WTC11 (cell line): ENCODE measurements at regions not wholly inside any gene's neighbourhood (a gene's known extent, or its start where the extent isn't known, plus 50 kb on each side); places are given as distances from the start of the nearest gene placed in this dataset.

Experiments
- ATAC-seq: fragments of 200-7000 bp; cut with Tn5 transposase; 2 replicates; pipeline ENCODE4 v1.10.0; 2021; ENCODE audit warnings: mild to moderate bottlenecking, moderate library complexity
- CTCF ChIA-PET: fragments of 300-600 bp; sonication (Branson Sonifier 250); formaldehyde crosslinking; loops from one replicate; lab custom pipeline; 2021; ENCODE audit warnings: antibody characterized with exemption; lab: Charles Lee
- POLR2A ChIA-PET: fragments of 350-600 bp; sonication (Branson Sonifier 250); formaldehyde crosslinking; loops from one replicate; lab custom pipeline; 2021; ENCODE audit warnings: antibody characterized with exemption; lab: Charles Lee
- DNase-seq: peaks from one replicate; pipeline ENCODE4 v3.0.0; 2021; ENCODE audit warnings: low spot score
- H3K27ac Mint-ChIP-seq: 2 replicates; pipeline ENCODE4 v1.8.0; 2021; ENCODE audit warnings: mixed read lengths
- H3K27me3 Mint-ChIP-seq: 2 replicates; pipeline ENCODE4 v1.8.0; 2021; ENCODE audit warnings: low read depth, mild to moderate bottlenecking, moderate library complexity, mixed read lengths
- H3K36me3 Mint-ChIP-seq: 2 replicates; pipeline ENCODE4 v1.8.0; 2021; ENCODE audit warnings: mixed read lengths
- H3K4me1 Mint-ChIP-seq: 2 replicates; pipeline ENCODE4 v1.8.0; 2022; ENCODE audit warnings: mixed read lengths
- H3K4me3 Mint-ChIP-seq: 2 replicates; pipeline ENCODE4 v1.8.0; 2021; ENCODE audit warnings: mild to moderate bottlenecking, moderate library complexity, mixed read lengths
- H3K9me3 Mint-ChIP-seq: 2 replicates; pipeline ENCODE4 v1.8.0; 2021; ENCODE audit warnings: mixed read lengths
- ATF1 ChIP-seq: sonication (generic); formaldehyde crosslinking; IDR thresholded peaks from 2 replicates; pipeline ENCODE4 v1.8.1; 2023; ENCODE audit warnings: mild to moderate bottlenecking, moderate library complexity, missing genetic modification reagents
- EMX1 ChIP-seq: fragments of 250-450 bp; sonication (Bioruptor Pico); IDR thresholded peaks from 2 replicates; pipeline ENCODE4 v1.8.0; 2021; ENCODE audit warnings: mild to moderate bottlenecking
- ESRRA ChIP-seq: sonication (generic); formaldehyde crosslinking; IDR thresholded peaks from 2 replicates; pipeline ENCODE4 v1.8.1; 2022; ENCODE audit warnings: mild to moderate bottlenecking, missing genetic modification reagents, borderline replicate concordance
- FOXP1 ChIP-seq: sonication (generic); formaldehyde crosslinking; IDR thresholded peaks from 2 replicates; pipeline ENCODE4 v1.8.0; 2022; ENCODE audit warnings: missing genetic modification reagents, mild to moderate bottlenecking, moderate library complexity, borderline replicate concordance
- GABPB1 ChIP-seq: sonication (generic); formaldehyde crosslinking; IDR thresholded peaks from 2 replicates; pipeline ENCODE4 v1.8.1; 2023; ENCODE audit warnings: mild to moderate bottlenecking, missing genetic modification reagents
- HMGA2 ChIP-seq: fragments of 250-450 bp; sonication (Bioruptor Pico); IDR thresholded peaks from 2 replicates; pipeline ENCODE4 v1.4.0; 2021; ENCODE audit warnings: mild to moderate bottlenecking, moderate library complexity
- NFE2L1 ChIP-seq: sonication (generic); formaldehyde crosslinking; IDR thresholded peaks from 2 replicates; pipeline ENCODE4 v1.8.1; 2023; ENCODE audit warnings: missing genetic modification reagents
- NR1H2 ChIP-seq: sonication (generic); formaldehyde crosslinking; IDR thresholded peaks from 2 replicates; pipeline ENCODE4 v1.9.0; 2021; ENCODE audit warnings: mild to moderate bottlenecking, moderate library complexity, missing genetic modification reagents
- RELA ChIP-seq: sonication (generic); formaldehyde crosslinking; IDR thresholded peaks from 2 replicates; pipeline ENCODE4 v1.8.1; 2022; ENCODE audit warnings: missing genetic modification reagents, mild to moderate bottlenecking, borderline replicate concordance
- SOX15 ChIP-seq: fragments of 250-450 bp; sonication (Bioruptor Pico); IDR thresholded peaks from 2 replicates; pipeline ENCODE4 v1.9.0; 2021; ENCODE audit warnings: mild to moderate bottlenecking
- TEAD4 ChIP-seq: sonication (generic); formaldehyde crosslinking; IDR thresholded peaks from 2 replicates; pipeline ENCODE4 v1.8.0; 2022; ENCODE audit warnings: mild to moderate bottlenecking, missing genetic modification reagents
- TP53 ChIP-seq: sonication (generic); formaldehyde crosslinking; IDR thresholded peaks from 2 replicates; pipeline ENCODE4 v1.8.1; 2023; ENCODE audit warnings: mild to moderate bottlenecking, missing genetic modification reagents
- ZBTB21 ChIP-seq: sonication (generic); formaldehyde crosslinking; IDR thresholded peaks from 2 replicates; pipeline ENCODE4 v1.8.1; 2023; ENCODE audit warnings: mild to moderate bottlenecking, missing genetic modification reagents, borderline replicate concordance
- ZNF396 ChIP-seq: fragments of 250-450 bp; sonication (Bioruptor Pico); IDR thresholded peaks from 2 replicates; pipeline ENCODE4 v1.8.0; 2021; ENCODE audit warnings: mild to moderate bottlenecking, moderate library complexity, borderline replicate concordance
- TF ChIP-seq, protein P1 (sequence below): sonication (generic); formaldehyde crosslinking; IDR thresholded peaks from 2 replicates; pipeline ENCODE4 v1.8.0; 2023; ENCODE audit warnings: mild to moderate bottlenecking, missing genetic modification reagents
- TF ChIP-seq, protein P2 (sequence below): sonication (generic); formaldehyde crosslinking; IDR thresholded peaks from 2 replicates; pipeline ENCODE4 v1.8.1; 2022; ENCODE audit warnings: low read depth, missing genetic modification reagents, borderline replicate concordance
- TF ChIP-seq, protein P3 (sequence below): fragments of 250-450 bp; sonication (Bioruptor Pico); IDR thresholded peaks from 2 replicates; pipeline ENCODE4 v1.9.0; 2021; ENCODE audit warnings: moderate library complexity, mild to moderate bottlenecking, inconsistent platforms, borderline replicate concordance
- TF ChIP-seq, protein P4 (sequence below): sonication (generic); formaldehyde crosslinking; IDR thresholded peaks from 2 replicates; pipeline ENCODE4 v1.8.0; 2022; ENCODE audit warnings: mild to moderate bottlenecking, missing genetic modification reagents
- TF ChIP-seq, protein P5 (sequence below): sonication (generic); formaldehyde crosslinking; IDR thresholded peaks from 2 replicates; pipeline ENCODE4 v1.8.0; 2023; ENCODE audit warnings: missing genetic modification reagents

DNA sequence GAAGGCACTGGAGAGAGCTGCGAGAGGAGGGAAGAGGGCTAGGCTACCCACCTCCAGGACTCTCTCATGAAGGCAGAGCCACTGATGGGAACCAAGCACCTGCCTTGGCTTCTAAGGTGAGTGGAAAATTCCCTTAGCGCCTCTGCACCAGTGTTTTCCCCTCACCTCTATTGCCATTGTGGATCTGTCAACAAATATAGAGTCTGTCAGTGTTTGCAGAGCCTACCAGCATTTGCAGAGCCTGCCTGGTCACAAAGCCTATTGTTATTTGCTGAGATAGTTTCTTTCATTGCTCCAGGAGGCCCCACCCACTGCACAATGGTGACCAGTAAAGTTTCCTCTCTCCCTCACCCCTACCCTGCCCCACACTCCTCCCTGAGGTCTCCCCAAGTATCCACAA is 141.9 kb downstream of the MRPL14 start (continued):
- TF ChIP-seq, protein P1, sequence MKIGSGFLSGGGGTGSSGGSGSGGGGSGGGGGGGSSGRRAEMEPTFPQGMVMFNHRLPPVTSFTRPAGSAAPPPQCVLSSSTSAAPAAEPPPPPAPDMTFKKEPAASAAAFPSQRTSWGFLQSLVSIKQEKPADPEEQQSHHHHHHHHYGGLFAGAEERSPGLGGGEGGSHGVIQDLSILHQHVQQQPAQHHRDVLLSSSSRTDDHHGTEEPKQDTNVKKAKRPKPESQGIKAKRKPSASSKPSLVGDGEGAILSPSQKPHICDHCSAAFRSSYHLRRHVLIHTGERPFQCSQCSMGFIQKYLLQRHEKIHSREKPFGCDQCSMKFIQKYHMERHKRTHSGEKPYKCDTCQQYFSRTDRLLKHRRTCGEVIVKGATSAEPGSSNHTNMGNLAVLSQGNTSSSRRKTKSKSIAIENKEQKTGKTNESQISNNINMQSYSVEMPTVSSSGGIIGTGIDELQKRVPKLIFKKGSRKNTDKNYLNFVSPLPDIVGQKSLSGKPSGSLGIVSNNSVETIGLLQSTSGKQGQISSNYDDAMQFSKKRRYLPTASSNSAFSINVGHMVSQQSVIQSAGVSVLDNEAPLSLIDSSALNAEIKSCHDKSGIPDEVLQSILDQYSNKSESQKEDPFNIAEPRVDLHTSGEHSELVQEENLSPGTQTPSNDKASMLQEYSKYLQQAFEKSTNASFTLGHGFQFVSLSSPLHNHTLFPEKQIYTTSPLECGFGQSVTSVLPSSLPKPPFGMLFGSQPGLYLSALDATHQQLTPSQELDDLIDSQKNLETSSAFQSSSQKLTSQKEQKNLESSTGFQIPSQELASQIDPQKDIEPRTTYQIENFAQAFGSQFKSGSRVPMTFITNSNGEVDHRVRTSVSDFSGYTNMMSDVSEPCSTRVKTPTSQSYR, result no peak
- TF ChIP-seq, all 79 proteins: peak for 0

DNA sequence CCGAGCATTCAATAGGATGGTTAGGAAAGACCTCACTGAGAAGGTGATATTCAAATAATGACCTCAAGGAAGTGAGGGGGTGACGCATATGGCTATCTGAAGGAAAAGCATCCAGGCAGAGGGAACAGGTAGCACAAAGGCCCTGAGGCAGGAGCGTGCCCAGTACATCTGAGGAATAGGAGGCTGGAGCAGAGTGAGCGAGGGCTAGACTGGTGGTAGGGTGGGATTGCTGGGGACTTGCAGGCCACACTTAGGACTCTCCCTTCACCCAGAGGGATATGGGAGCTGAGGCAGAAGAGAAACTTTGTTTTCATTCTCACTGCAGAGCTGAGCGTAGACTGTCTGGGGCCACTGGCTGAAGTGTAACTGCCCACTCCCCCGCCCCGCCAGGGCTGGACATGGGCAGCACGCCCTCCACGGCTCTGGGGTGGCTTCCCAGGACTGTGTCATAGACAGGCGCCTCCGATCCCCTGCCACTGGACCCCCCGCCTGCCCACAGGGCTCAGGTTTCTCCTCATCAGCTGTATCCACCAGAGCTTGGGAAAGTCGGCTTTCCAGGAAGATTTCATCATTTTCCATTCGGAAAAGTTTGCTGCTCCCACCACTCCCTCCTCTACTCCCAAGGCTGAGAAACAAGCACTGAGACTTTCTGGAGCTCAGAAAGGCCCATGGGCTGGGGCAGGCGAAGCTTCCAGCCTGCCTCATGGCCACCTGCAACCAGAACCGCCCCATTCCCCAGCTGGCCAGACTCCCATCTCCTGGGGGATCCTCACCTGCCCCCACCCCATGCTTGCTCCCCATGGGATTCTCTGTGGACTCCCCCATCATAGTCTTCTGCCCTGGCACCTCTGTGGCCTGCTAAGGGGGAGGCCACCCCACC is 142.6 kb downstream of the MRPL14 start:
- Mint-ChIP-seq H3K27ac (no peak overlapping the region), H3K9me3 (no peaks in the 10 kb centered on the region), H3K4me3 (no peak overlapping the region), H3K27me3 (no peaks in the 10 kb centered on the region; the same call in 1 of the 2 replicates), H3K4me1 (peaks cover 19% of the 10 kb centered on the region)
- CTCF ChIA-PET, result interaction anchor here (1.2 to 2.5 kb wide), 2 partner anchors 10 to 78 kb away, joined by 3 to 5 read pairs; no protein-coding TSS in a partner anchor
- POLR2A ChIA-PET, result no interaction called here
- no peak for ATAC-seq
- TF ChIP-seq NR1H2 (CRISPR knock-in tag) (no peak), TEAD4 (CRISPR knock-in tag) (no peak), GABPB1 (CRISPR knock-in tag) (0 out of 2 replicates have a peak, but pooled peaks have one; percentile 16), TP53 (CRISPR knock-in tag) (no peak)
- TF ChIP-seq, protein P1, result no peak
- TF ChIP-seq, all 79 proteins: peak for 1
- no peaks in the 10 kb centered on the region for H3K36me3 Mint-ChIP-seq
- no peak for DNase-seq

DNA sequence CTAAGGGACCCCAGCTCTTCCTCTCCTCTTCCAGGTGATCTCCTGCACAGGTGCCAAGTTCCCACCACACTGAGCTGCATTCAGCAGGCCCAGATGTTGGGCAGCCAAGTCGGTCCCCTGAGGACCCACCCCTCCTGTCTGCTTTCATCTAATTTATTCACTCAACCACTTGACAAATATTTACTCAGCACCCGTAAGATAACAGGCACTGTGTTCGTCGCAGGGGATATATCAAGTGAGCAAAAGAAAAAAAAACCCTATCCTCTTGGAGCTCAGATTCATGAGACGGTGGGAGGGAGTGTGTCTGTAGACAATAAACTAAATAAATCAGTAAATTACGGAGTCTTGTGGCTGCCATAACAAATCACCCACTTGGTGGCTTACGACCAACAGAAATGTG is 143.6 kb downstream of the MRPL14 start:
- no peak overlapping the region for H3K27ac Mint-ChIP-seq
- TF ChIP-seq FOXP1 (CRISPR knock-in tag), result no peak
- no peak for TF ChIP-seq ESRRA (CRISPR knock-in tag)
- TF ChIP-seq ZNF396 (CRISPR knock-in tag), result no peak
- TF ChIP-seq EMX1 (CRISPR knock-in tag), result no peak
- TF ChIP-seq HMGA2 (CRISPR knock-in tag), result no peak
- TF ChIP-seq RELA (CRISPR knock-in tag), result no peak
- TF ChIP-seq, protein P2, sequence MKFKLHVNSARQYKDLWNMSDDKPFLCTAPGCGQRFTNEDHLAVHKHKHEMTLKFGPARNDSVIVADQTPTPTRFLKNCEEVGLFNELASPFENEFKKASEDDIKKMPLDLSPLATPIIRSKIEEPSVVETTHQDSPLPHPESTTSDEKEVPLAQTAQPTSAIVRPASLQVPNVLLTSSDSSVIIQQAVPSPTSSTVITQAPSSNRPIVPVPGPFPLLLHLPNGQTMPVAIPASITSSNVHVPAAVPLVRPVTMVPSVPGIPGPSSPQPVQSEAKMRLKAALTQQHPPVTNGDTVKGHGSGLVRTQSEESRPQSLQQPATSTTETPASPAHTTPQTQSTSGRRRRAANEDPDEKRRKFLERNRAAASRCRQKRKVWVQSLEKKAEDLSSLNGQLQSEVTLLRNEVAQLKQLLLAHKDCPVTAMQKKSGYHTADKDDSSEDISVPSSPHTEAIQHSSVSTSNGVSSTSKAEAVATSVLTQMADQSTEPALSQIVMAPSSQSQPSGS (CRISPR knock-in tag), result no peak
- TF ChIP-seq ATF1 (CRISPR knock-in tag), result no peak
- TF ChIP-seq, protein P3, sequence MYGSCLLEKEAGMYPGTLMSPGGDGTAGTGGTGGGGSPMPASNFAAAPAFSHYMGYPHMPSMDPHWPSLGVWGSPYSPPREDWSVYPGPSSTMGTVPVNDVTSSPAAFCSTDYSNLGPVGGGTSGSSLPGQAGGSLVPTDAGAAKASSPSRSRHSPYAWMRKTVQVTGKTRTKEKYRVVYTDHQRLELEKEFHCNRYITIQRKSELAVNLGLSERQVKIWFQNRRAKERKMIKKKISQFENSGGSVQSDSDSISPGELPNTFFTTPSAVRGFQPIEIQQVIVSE (CRISPR knock-in tag), result no peak
- TF ChIP-seq, protein P4, sequence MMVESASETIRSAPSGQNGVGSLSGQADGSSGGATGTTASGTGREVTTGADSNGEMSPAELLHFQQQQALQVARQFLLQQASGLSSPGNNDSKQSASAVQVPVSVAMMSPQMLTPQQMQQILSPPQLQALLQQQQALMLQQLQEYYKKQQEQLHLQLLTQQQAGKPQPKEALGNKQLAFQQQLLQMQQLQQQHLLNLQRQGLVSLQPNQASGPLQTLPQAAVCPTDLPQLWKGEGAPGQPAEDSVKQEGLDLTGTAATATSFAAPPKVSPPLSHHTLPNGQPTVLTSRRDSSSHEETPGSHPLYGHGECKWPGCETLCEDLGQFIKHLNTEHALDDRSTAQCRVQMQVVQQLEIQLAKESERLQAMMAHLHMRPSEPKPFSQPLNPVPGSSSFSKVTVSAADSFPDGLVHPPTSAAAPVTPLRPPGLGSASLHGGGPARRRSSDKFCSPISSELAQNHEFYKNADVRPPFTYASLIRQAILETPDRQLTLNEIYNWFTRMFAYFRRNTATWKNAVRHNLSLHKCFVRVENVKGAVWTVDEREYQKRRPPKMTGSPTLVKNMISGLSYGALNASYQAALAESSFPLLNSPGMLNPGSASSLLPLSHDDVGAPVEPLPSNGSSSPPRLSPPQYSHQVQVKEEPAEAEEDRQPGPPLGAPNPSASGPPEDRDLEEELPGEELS (CRISPR knock-in tag), result no peak
- TF ChIP-seq ZBTB21 (CRISPR knock-in tag), result no peak
- TF ChIP-seq, protein P5, sequence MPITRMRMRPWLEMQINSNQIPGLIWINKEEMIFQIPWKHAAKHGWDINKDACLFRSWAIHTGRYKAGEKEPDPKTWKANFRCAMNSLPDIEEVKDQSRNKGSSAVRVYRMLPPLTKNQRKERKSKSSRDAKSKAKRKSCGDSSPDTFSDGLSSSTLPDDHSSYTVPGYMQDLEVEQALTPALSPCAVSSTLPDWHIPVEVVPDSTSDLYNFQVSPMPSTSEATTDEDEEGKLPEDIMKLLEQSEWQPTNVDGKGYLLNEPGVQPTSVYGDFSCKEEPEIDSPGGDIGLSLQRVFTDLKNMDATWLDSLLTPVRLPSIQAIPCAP (CRISPR knock-in tag), result no peak
- TF ChIP-seq SOX15, result no peak
- no peak for TF ChIP-seq NFE2L1 (CRISPR knock-in tag)

More for the DNA sequence above, 143.6 kb downstream of the MRPL14 start:
- ATAC-seq (no peak), DNase-seq (no peak)
- CTCF ChIA-PET, result no interaction called here
- POLR2A ChIA-PET, result no interaction called here
- no peaks in the 10 kb centered on the region for H3K9me3 Mint-ChIP-seq
- H3K27me3 Mint-ChIP-seq, result no peaks in the 10 kb centered on the region; the same call in 1 of the 2 replicates
- H3K36me3 Mint-ChIP-seq, result no peaks in the 10 kb centered on the region
- peaks cover 16% of the 10 kb centered on the region for H3K4me1 Mint-ChIP-seq
- H3K4me3 Mint-ChIP-seq, result no peak overlapping the region
